ENCODE measurements at regions not wholly inside any gene's neighbourhood (a gene's known extent, or its start where the extent isn't known, plus 50 kb on each side); places are given as distances from the start of the nearest gene placed in this dataset.

GRCh38 chr21:27681841-27682240, 715.0 kb upstream of the ADAMTS5 start:
- intact Hi-C loops (cut with micrococcal nuclease), result no loop called here
- ChIA-PET POLR2A (no interaction called here), CTCF (no interaction called here)
- H3K4me3 Mint-ChIP-seq, result no peak overlapping the region
- no peaks in the 10 kb centered on the region for H3K36me3 Mint-ChIP-seq (ENCODE audit: low read depth)
- no peaks in the 10 kb centered on the region for H3K4me1 Mint-ChIP-seq
- no peak for TF ChIP-seq CTCF (IDR thresholded peaks at IDR 0.05)
- H3K27me3 Mint-ChIP-seq, result no peaks in the 10 kb centered on the region
- no peak overlapping the region for H3K27ac Mint-ChIP-seq
- ATAC-seq (ENCODE audit: low read depth), result no peak
- peaks cover 3% of the 10 kb centered on the region for H3K9me3 Mint-ChIP-seq
- no peak for DNase-seq

GRCh38 chr21:27681038-27681437, 714.1 kb upstream of the ADAMTS5 start:
- CTCF ChIA-PET, result no interaction called here
- H3K36me3 Mint-ChIP-seq (ENCODE audit: low read depth), result no peaks in the 10 kb centered on the region
- POLR2A ChIA-PET, result no interaction called here
- H3K27me3 Mint-ChIP-seq, result no peaks in the 10 kb centered on the region
- TF ChIP-seq CTCF (IDR thresholded peaks at IDR 0.05), result no peak
- no peak overlapping the region for H3K27ac Mint-ChIP-seq
- ATAC-seq (ENCODE audit: low read depth) (no peak), DNase-seq (no peak)
- no peak overlapping the region for H3K4me3 Mint-ChIP-seq
- H3K4me1 Mint-ChIP-seq, result no peaks in the 10 kb centered on the region
- H3K9me3 Mint-ChIP-seq, result peaks cover 1% of the 10 kb centered on the region
- intact Hi-C loops (cut with micrococcal nuclease), result no loop called here

- POLR2A ChIA-PET, result no interaction called here
- CTCF ChIA-PET, result no interaction called here
- no peak for TF ChIP-seq CTCF (IDR thresholded peaks at IDR 0.05)
- H3K4me1 Mint-ChIP-seq, result no peaks in the 10 kb centered on the region
- no peak overlapping the region for H3K4me3 Mint-ChIP-seq
- H3K27me3 Mint-ChIP-seq, result no peaks in the 10 kb centered on the region
- ATAC-seq (ENCODE audit: low read depth), result no peak
- no peak for DNase-seq
- H3K9me3 Mint-ChIP-seq, result peaks cover 1% of the 10 kb centered on the region
- H3K36me3 Mint-ChIP-seq (ENCODE audit: low read depth), result no peaks in the 10 kb centered on the region
- intact Hi-C loops (cut with micrococcal nuclease), result no loop called here
- H3K27ac Mint-ChIP-seq, result no peak overlapping the region
These were observed 713.3 kb upstream of the ADAMTS5 start for GRCh38 chr21:27680181-27680580.

- Mint-ChIP-seq H3K4me3 (no peak overlapping the region), H3K27me3 (no peaks in the 10 kb centered on the region), H3K9me3 (peaks cover 3% of the 10 kb centered on the region), H3K4me1 (no peaks in the 10 kb centered on the region), H3K36me3 (ENCODE audit: low read depth) (no peaks in the 10 kb centered on the region), H3K27ac (no peak overlapping the region)
- intact Hi-C loops (cut with micrococcal nuclease), result no loop called here
- CTCF ChIA-PET, result no interaction called here
- POLR2A ChIA-PET, result no interaction called here
- no peak for ATAC-seq (ENCODE audit: low read depth)
- no peak for DNase-seq
- no peak for TF ChIP-seq CTCF (IDR thresholded peaks at IDR 0.05)
These were observed 711.6 kb upstream of the ADAMTS5 start for GRCh38 chr21:27678511-27678910.

GRCh38 chr21:27677546-27677945, 710.7 kb upstream of the ADAMTS5 start:
- no peak overlapping the region for H3K27ac Mint-ChIP-seq
- H3K36me3 Mint-ChIP-seq (ENCODE audit: low read depth), result no peaks in the 10 kb centered on the region
- peaks cover 3% of the 10 kb centered on the region for H3K9me3 Mint-ChIP-seq
- no peaks in the 10 kb centered on the region for H3K27me3 Mint-ChIP-seq
- H3K4me1 Mint-ChIP-seq, result no peaks in the 10 kb centered on the region
- CTCF ChIA-PET, result no interaction called here
- intact Hi-C loops (cut with micrococcal nuclease), result no loop called here
- no peak for TF ChIP-seq CTCF (IDR thresholded peaks at IDR 0.05)
- H3K4me3 Mint-ChIP-seq, result no peak overlapping the region
- ATAC-seq (ENCODE audit: low read depth) (no peak), DNase-seq (no peak)
- POLR2A ChIA-PET, result no interaction called here

Measured in activated B cell treated with CpG ODN at 0.5 μM for 24 hours (primary cell).